ENCODE measurements at regions not wholly inside any gene's neighbourhood (a gene's known extent, or its start where the extent isn't known, plus 50 kb on each side); places are given as distances from the start of the nearest gene placed in this dataset.

GRCh38 chr4:126482311-126482710, 1150.4 kb upstream of the INTU start:
- TF ChIP-seq ZNF274 (IDR thresholded peaks at IDR 0.05; ENCODE audit: low read depth, low read length) (no peak), YY1 (IDR thresholded peaks at IDR 0.05; ENCODE audit: insufficient read depth, insufficient read length) (no peak)
